ENCODE measurements at regions not wholly inside any gene's neighbourhood (a gene's known extent, or its start where the extent isn't known, plus 50 kb on each side); places are given as distances from the start of the nearest gene placed in this dataset.

DNA sequence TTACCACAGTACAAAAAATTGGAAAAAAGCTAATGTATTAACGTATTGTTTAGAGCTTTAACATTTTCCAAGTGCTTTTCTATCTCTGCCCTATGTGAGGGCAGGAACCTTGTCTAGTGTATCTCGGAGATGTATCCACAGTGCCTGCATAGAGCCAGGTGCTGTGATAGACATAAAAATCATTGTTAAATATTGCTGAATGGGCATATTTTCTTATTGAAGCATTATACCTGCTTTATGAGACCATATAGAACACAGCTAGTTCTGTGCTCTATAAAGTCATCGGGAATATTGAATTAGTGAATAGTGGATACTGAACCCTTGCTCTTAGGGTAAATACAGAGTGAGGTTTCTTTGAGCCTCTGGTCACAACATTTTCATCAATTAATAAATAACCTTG is 163.0 kb downstream of the RNF144B start:
- TF ChIP-seq, protein P1, sequence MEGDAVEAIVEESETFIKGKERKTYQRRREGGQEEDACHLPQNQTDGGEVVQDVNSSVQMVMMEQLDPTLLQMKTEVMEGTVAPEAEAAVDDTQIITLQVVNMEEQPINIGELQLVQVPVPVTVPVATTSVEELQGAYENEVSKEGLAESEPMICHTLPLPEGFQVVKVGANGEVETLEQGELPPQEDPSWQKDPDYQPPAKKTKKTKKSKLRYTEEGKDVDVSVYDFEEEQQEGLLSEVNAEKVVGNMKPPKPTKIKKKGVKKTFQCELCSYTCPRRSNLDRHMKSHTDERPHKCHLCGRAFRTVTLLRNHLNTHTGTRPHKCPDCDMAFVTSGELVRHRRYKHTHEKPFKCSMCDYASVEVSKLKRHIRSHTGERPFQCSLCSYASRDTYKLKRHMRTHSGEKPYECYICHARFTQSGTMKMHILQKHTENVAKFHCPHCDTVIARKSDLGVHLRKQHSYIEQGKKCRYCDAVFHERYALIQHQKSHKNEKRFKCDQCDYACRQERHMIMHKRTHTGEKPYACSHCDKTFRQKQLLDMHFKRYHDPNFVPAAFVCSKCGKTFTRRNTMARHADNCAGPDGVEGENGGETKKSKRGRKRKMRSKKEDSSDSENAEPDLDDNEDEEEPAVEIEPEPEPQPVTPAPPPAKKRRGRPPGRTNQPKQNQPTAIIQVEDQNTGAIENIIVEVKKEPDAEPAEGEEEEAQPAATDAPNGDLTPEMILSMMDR (IDR thresholded peaks at IDR 0.05; ENCODE audit: low read depth, low read length) = no peak
- no peak for TF ChIP-seq POLR2A (IDR thresholded peaks at IDR 0.05; ENCODE audit: extremely low read depth, insufficient read length)
- TF ChIP-seq MYC (IDR thresholded peaks at IDR 0.05; ENCODE audit: low read depth, low read length) = no peak
- TF ChIP-seq, protein P2, sequence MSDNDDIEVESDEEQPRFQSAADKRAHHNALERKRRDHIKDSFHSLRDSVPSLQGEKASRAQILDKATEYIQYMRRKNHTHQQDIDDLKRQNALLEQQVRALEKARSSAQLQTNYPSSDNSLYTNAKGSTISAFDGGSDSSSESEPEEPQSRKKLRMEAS (IDR thresholded peaks at IDR 0.05; ENCODE audit: low read depth, low read length) = no peak
